Hematopoietic multipotent progenitor cell treated with erythropoietin and hydrocortisone succinate and interleukin-3 and kit ligand, for 4 days (in vitro differentiated cells): ENCODE measurements at regions not wholly inside any gene's neighbourhood (a gene's known extent, or its start where the extent isn't known, plus 50 kb on each side); places are given as distances from the start of the nearest gene placed in this dataset.

Experiments used
- DNase-seq: peaks from one replicate; pipeline ENCODE4 v3.0.0-alpha.2; 2015

- no peak for DNase-seq
Observed at GRCh38 chr2:75381032-75381431, 179.7 kb downstream of the EVA1A start.

DNA sequence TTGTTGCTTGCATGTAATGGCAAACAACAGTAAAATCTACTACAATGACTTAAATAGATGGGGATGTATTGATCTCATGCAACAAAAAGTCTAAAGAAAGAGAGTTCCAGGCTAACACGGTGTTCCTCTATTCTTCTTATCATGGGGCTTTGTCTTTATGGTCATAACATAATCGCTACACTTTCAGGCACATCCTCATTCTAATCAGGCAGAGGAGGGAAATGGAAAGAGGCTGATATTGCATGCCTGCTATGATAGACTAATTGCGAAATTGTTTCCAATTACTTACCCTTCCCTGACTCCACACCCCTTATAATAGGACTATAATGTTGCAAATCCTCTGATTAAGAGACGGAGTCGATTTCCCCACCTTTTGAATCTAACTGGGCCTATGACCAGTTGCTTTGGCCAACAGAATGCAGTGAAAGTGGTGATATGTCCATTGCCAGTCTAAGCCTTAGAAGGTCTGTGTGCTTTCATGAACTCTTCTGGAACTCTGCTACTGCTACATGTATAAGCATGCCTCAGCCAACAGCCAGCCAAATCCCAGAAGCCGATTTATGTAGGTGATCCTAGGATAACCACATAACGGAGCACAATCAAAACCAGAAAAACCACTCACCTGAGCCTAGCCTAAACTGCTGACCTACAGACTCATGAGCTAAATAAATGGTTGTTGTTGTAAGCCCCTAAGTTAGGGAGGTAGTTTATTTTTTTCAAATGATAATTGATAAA lies 180.3 kb upstream of the TACR1 start:
- DNase-seq: peak; percentile 78

DNA sequence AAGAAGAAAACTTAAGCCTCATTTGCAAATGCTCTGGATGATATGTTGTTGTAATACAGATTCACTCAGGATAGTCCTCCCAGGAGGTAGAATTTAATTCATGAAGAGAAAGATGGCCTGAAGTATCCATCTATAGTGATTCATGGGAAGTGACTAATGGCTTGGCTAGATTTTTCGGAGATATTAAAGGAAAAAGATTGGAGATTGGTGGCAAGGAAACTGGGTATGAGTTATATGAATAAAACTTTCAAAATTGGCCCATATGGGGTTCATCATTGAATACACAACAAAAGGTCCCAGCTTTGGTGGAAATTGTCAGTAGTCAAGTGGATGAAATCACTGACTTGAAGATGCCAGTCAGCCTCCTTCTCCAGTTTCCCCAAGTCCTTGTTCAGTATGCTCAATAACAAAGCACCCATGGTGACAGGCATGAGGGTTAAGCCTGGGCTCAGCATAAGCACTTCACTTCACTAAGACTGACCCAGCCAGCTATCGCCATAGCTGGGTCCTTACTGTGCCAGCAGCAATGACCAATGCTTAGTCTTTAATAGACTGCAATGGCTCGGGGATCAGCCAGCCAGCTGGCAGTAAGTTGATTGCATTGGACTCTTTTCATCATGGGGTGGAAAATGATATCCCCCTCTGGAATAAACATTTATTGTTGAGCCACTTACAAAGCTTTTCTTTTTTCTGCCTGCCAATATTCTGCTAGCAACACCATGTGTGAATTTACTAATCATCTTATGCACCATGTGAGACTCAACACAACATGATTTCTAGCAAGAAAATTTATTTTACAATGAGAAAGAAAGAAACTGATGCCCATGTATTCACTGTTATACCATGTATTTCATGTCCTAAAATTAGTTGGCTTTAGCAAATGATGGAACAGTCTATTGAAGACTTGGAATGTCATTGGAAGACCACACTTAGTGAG lies 176.6 kb upstream of the TACR1 start:
- DNase-seq: no peak

DNA sequence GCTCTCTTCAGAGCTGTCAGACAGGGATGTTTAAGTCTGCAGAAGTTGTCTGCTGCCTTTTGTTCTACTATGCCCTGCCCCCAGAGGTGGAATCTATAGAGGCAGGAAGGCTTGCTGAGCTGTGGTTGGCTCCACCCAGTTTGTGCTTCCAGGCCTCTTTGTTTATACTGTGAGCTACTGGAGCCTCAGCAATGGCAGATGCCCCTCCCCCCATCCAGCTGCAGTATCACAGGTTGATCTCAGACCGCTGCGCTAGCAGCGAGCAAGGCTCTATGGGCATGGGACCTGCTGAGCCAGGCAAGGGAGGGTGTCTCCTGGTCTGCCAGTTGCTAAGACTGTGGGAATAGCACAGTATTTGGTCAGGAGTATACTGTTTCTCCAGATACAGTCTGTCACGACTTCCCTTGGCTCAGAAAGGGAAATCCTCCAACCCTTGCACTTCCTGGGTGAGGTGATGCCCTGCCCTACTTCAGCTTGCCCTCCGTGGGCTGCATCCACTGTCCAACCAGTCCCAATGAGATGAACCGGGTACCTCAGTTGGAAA lies 175.2 kb upstream of the TACR1 start:
- DNase-seq: peak; percentile 84

DNA sequence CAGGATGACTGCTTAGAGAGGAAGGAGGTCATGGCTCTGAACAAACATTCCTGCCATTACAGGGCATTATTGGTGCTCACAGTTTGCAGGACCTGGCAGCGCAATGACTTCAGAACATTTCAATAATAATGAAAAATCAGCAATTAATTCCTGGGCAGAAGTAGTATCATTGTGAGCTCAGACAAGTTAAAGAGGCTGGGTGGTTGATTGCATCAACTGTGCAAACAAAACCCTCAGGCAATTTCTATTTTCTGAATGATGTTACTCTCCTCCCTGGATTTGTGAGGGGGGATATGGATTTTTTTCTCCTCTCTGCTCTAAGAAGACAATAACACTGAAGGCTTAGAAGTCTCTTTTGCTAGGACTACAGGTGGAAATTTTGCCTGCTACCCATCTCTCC lies 168.1 kb upstream of the TACR1 start:
- DNase-seq: no peak

- peak; percentile 95 for DNase-seq
Observed at GRCh38 chr2:75361486-75361885, 162.2 kb upstream of the TACR1 start.

- no peak for DNase-seq
Observed at GRCh38 chr2:75360945-75361344, 161.6 kb upstream of the TACR1 start.

DNA sequence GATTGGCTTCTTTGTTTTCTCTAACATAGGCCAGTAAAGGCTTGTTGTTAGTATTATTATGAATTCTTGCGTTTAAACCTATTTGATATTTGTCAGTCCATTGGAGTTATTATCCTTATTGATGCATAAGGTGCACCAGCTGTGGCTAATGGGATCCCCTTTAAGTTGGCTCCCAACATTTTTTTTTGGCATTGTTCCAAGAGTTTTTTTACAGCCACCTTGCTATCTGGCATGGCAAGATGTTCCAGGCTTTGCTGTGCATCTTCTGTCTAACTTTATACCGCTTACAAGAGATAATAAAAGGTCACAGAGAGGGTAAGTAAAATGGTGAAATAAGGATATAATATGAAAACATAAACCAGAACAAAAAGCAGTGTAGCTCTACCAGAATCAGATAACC lies 157.5 kb upstream of the TACR1 start:
- peak; percentile 42 for DNase-seq

DNA sequence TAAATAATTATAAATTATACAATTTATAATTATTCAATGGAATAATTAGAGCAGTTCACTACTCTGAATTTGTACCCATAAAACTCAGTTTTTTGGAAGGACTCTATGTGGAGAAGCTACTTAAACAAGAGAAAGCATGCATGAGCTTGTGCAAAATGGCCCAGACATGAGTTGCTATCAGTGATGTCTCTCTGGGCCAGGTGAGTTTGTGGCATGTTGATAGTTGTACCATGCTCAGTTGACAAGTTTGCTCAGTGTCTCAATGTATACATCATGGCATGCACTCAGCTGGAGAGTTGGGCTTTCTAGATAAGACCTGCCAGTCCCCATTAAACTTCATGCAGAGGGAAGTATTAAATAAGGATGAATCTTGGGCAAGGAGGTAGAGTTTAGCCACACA lies 153.8 kb upstream of the TACR1 start:
- DNase-seq: no peak

DNA sequence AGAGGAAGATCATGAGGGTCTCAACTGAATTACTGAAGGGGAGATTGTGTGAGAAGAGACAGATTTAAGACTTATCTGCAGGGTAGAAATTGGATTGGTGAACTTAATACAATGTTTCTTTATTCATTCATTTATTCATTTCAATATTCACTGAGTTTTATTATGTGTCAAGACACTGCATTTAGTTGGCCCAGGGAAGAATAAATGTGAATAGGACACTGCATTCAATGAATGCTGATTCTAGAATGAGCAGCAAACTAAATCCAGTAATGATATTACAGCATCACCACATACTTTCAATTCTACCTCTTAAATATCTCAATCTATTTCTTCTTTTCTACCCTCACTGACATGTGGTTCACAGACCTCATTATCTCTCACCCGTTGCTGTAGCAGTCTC lies 149.0 kb upstream of the TACR1 start:
- DNase-seq: no peak

DNA sequence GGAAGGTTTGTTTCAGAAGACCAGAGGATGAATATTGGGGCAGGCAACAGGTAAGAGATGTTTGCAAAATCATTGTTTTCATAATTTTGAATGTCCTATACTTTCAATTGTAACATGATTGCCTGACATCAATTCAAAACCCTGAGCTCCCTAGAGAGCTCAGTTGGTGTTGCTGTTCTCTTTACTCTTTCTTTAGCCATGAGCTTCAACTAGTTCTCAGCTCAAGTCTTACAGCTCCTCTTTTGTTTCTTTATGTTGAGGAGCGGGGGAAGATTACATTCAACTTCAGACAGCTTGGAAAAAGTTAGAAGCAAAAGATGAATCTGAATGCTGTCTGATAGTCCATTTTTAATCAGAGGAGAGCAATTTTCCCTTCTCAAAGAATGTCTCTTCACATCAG lies 144.8 kb upstream of the TACR1 start:
- no peak for DNase-seq

GRCh38 chr2:75342504-75343175 lies 143.3 kb upstream of the TACR1 start:
- DNase-seq: no peak

GRCh38 chr2:75340560-75340959 lies 141.2 kb upstream of the TACR1 start:
- no peak for DNase-seq

DNA sequence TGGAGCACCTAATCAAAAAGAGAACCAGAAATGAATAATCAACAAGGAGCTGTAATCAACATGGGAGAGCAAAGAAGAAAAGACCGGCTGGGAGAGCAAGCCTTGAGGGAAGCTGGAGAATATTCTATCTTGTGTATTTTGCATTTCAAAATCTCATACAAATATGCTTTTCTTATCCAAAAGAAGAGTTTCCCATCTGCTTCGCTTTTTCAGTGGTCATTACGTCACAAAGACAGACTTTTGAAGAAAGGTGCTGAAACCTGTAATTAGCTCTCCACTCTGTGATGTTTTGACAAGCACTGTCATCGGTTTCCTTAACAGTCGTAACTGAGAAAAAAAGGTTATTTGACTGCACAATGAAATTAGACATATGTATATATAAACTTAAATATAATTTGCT lies 139.1 kb upstream of the TACR1 start:
- no peak for DNase-seq

GRCh38 chr2:75337619-75338018 lies 138.3 kb upstream of the TACR1 start:
- DNase-seq: no peak

DNA sequence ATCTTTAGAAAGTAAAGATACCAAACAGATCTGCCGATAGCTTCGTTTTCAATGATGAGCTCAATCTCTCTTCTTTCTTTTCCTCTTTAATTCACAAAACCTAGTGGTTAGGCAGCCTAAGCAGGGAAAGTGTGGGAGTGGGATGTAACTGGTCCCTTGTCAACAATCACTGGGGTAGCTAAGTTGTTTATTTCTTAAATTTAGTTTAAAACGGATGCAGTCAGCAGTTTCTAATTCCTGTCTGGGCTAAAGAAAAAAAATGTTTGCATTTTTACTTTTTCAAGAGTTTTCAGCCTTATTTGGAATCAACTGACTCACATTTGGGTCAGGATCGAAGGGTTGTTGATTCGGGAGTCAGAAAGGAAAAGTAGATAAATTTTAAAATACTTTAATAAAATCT lies 137.7 kb upstream of the TACR1 start:
- DNase-seq: no peak

GRCh38 chr2:75336451-75336850 lies 137.1 kb upstream of the TACR1 start:
- no peak for DNase-seq

DNA sequence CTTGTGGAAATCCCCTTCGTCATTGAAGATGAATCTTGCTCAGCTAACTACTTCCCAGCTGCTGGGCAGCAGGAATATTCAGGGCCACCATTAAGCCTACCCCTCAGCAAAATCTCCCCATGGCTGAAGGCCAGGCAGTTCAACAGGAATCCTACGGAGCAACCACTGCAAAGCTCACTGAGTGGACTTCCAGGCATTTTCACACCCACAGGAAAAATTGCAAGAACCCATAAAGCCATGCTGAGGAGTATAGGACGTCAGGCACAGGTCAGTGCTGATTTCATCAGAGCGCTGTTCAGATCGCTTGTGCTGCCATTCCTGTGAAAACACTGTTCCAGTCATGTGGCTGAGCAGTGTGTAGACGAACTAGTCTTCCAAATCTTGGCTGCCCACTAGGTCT lies 134.8 kb upstream of the TACR1 start:
- no peak for DNase-seq

- DNase-seq: no peak
Observed at GRCh38 chr2:75333646-75334045, 134.3 kb upstream of the TACR1 start.

GRCh38 chr2:75328156-75328555 lies 128.8 kb upstream of the TACR1 start:
- DNase-seq: no peak

DNA sequence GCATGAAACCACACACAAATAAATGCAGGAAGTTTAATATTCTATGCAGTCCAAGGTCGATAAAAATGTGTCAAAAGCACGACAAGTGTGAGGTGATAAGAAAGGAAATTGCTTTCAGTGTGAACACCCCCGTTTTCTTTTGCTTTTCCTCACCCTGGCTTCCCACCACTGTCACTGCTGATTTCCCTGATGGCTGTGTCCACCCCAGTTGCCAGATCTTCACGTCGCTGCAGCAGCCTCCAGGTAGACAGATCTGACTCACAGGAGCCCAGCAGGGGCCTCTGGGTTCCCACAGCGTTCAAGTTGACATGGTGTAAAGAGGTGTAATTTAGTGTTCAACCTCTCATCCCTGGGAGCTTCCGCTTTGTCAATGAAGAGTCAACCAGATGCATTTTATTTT lies 128.0 kb upstream of the TACR1 start:
- DNase-seq: no peak

DNA sequence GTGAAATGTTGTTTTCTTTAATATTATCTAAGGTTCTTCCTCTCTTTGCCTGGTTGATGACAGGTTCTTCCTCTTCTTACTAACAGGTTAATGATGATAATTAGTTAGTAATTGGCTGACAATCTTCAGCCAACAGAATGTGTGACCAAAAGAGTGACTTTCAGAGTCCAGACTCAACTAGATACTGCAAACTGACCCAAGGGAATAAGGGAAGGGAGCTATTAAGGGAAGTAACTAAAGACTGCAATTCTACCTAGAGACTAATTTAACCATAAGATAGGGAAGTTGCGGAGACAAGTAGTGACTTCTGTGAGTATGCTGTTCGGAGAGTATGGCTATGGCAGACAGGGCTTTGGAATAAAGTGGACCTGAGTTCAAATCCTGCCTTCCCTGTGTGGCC lies 127.3 kb upstream of the TACR1 start:
- DNase-seq: no peak

- no peak for DNase-seq
Observed at GRCh38 chr2:75325594-75325993, 126.3 kb upstream of the TACR1 start.
